ENCODE measurements at regions not wholly inside any gene's neighbourhood (a gene's known extent, or its start where the extent isn't known, plus 50 kb on each side); places are given as distances from the start of the nearest gene placed in this dataset.

DNA sequence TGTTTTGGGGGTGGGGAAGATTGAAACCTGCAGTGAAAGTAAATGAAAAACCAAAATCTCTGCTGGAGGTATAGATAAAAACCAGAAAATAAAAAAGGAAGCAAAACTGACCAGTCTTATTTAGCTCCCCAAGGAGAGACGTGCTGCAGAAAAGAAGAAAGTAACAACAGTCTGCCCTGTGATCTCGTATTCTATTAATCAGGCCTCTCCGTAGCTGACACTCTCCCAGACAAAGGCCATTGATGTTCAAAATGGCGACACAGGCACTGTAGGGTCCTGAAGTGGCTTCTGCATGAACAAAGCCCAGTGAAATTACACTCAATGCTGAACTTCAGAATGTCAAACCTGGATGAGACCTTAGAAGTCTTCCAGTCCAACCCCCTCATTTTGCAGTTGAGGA lies 106.6 kb downstream of the NXPE2 start:
- H3K4me1 Mint-ChIP-seq (ENCODE audit: low read depth, unreplicated experiment): no peaks in the 10 kb centered on the region
- H3K36me3 Mint-ChIP-seq (ENCODE audit: insufficient read depth, unreplicated experiment): no peaks in the 10 kb centered on the region
- CTCF ChIA-PET: no interaction called here
- BruUV-seq (replicated peaks): no TSS peak
- no peak overlapping the region for H3K4me3 Mint-ChIP-seq (ENCODE audit: low read depth, unreplicated experiment)
- H3K27ac Mint-ChIP-seq (ENCODE audit: unreplicated experiment): no peak overlapping the region
- DNase-seq: no peak
- H3K27me3 Mint-ChIP-seq (ENCODE audit: unreplicated experiment): no peaks in the 10 kb centered on the region
- TF ChIP-seq, protein P1, sequence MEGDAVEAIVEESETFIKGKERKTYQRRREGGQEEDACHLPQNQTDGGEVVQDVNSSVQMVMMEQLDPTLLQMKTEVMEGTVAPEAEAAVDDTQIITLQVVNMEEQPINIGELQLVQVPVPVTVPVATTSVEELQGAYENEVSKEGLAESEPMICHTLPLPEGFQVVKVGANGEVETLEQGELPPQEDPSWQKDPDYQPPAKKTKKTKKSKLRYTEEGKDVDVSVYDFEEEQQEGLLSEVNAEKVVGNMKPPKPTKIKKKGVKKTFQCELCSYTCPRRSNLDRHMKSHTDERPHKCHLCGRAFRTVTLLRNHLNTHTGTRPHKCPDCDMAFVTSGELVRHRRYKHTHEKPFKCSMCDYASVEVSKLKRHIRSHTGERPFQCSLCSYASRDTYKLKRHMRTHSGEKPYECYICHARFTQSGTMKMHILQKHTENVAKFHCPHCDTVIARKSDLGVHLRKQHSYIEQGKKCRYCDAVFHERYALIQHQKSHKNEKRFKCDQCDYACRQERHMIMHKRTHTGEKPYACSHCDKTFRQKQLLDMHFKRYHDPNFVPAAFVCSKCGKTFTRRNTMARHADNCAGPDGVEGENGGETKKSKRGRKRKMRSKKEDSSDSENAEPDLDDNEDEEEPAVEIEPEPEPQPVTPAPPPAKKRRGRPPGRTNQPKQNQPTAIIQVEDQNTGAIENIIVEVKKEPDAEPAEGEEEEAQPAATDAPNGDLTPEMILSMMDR (IDR thresholded peaks at IDR 0.05; ENCODE audit: unreplicated experiment): no peak
- intact Hi-C loops (cut with micrococcal nuclease; ENCODE audit: unreplicated experiment): no loop called here
- no peaks in the 10 kb centered on the region for H3K9me3 Mint-ChIP-seq (ENCODE audit: low read depth, unreplicated experiment)

- Mint-ChIP-seq H3K4me3 (ENCODE audit: low read depth, unreplicated experiment) (no peak overlapping the region), H3K27ac (ENCODE audit: unreplicated experiment) (no peak overlapping the region), H3K9me3 (ENCODE audit: low read depth, unreplicated experiment) (no peaks in the 10 kb centered on the region), H3K4me1 (ENCODE audit: low read depth, unreplicated experiment) (no peaks in the 10 kb centered on the region), H3K36me3 (ENCODE audit: insufficient read depth, unreplicated experiment) (no peaks in the 10 kb centered on the region), H3K27me3 (ENCODE audit: unreplicated experiment) (no peaks in the 10 kb centered on the region)
- CTCF ChIA-PET: no interaction called here
- TF ChIP-seq, protein P1 (IDR thresholded peaks at IDR 0.05; ENCODE audit: unreplicated experiment): no peak
- no peak for DNase-seq
- intact Hi-C loops (cut with micrococcal nuclease; ENCODE audit: unreplicated experiment): no loop called here
- no TSS peak for BruUV-seq (replicated peaks)
Observed at GRCh38 chr11:114785820-114786219, 107.5 kb downstream of the NXPE2 start.

DNA sequence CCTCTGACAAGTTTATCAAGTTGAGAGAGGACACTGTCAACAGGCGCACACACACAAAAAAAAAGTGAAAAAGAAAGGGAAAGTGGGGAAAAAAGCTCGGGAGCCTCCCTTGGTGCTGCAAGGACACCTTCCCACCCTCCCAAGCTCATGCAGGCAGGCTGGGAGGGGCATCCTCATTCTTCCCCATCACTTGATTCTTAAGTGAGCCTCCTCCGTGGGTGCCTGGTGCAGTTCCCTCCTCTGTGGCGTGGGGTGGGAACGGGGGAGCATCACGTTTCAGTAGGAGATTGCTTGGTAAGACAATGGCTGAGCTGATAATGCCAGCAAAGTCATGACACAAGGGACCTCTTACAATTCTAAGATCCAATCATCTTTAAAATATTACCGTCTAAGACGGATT lies 108.8 kb downstream of the NXPE2 start:
- Mint-ChIP-seq H3K4me3 (ENCODE audit: low read depth, unreplicated experiment) (no peak overlapping the region), H3K4me1 (ENCODE audit: low read depth, unreplicated experiment) (no peaks in the 10 kb centered on the region)
- CTCF ChIA-PET: no interaction called here

GRCh38 chr11:114790910-114791309 lies 112.6 kb downstream of the NXPE2 start:
- no peaks in the 10 kb centered on the region for H3K27me3 Mint-ChIP-seq (ENCODE audit: unreplicated experiment)
- intact Hi-C loops (cut with micrococcal nuclease; ENCODE audit: unreplicated experiment): no loop called here
- H3K4me1 Mint-ChIP-seq (ENCODE audit: low read depth, unreplicated experiment): no peaks in the 10 kb centered on the region
- DNase-seq: no peak
- BruUV-seq (replicated peaks): no TSS peak
- H3K4me3 Mint-ChIP-seq (ENCODE audit: low read depth, unreplicated experiment): no peak overlapping the region
- no peak overlapping the region for H3K27ac Mint-ChIP-seq (ENCODE audit: unreplicated experiment)
- no peaks in the 10 kb centered on the region for H3K36me3 Mint-ChIP-seq (ENCODE audit: insufficient read depth, unreplicated experiment)
- TF ChIP-seq, protein P1 (IDR thresholded peaks at IDR 0.05; ENCODE audit: unreplicated experiment): no peak
- CTCF ChIA-PET: no interaction called here
- H3K9me3 Mint-ChIP-seq (ENCODE audit: low read depth, unreplicated experiment): peaks cover 3% of the 10 kb centered on the region

More for the DNA sequence above, 108.8 kb downstream of the NXPE2 start:
- no peaks in the 10 kb centered on the region for H3K36me3 Mint-ChIP-seq (ENCODE audit: insufficient read depth, unreplicated experiment)
- H3K27me3 Mint-ChIP-seq (ENCODE audit: unreplicated experiment): no peaks in the 10 kb centered on the region
- intact Hi-C loops (cut with micrococcal nuclease; ENCODE audit: unreplicated experiment): no loop called here
- no peak for DNase-seq
- peaks cover 3% of the 10 kb centered on the region for H3K9me3 Mint-ChIP-seq (ENCODE audit: low read depth, unreplicated experiment)
- TF ChIP-seq, protein P1 (IDR thresholded peaks at IDR 0.05; ENCODE audit: unreplicated experiment): no peak
- no peak overlapping the region for H3K27ac Mint-ChIP-seq (ENCODE audit: unreplicated experiment)
- no TSS peak for BruUV-seq (replicated peaks)
